HG03095 (cell line): ENCODE measurements at regions not wholly inside any gene's neighbourhood (a gene's known extent, or its start where the extent isn't known, plus 50 kb on each side); places are given as distances from the start of the nearest gene placed in this dataset.
A peak's percentile ranks its signal among the peaks of the same experiment; 100 is the strongest.

Experiments
- ATAC-seq: cut with Tn5 transposase; IDR thresholded peaks from one replicate; pipeline ENCODE4 v1.9.1; 2021; ENCODE audit warnings: moderate library complexity; ENCODE audit not compliant: unreplicated experiment

DNA sequence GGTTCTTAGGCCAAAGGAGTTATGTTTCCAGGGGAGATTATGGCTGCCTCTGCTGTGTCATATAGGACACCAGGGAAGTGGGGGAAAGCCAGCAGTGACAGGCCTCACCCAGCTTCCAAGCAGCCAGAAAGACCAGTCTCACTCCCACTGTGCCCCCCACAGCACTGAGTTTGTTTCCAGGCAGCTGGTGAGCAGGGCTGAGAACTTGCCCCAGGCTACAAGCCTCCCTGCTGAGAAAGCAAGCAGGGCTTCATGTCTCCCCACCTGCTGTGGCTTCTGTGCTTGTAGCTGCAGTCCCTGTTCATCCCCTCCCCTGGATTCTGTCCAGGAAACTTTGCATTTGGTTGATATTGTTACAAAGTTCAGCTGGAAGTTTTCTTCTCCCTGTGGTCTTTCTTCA lies 376.3 kb downstream of the PDCD6IP start:
- no peak for ATAC-seq

DNA sequence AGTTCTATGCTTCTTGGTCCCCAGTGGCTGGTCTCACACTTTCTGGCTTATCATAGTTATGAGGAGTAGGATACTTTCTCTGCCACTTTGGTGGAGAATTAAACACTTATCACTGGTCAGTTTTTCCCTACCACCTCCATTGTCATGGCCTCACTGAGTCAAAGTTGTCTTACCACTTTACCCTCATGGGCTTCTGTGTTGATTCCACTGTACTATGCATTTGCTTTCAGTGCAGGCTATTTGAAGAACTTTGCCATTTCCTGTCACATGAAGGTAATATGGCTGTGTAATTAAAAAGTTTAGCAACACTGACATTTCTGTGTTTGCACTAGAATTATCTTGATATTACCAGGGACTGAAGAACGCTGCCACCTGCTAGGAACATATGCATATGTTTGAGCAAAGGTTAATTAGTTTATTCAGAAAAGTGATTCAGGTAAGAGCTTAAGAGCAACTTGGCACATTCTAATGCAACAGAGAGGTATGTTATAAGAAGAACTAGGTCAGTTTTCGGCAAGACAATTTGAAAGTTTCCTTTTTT lies 377.3 kb downstream of the PDCD6IP start:
- ATAC-seq = no peak

DNA sequence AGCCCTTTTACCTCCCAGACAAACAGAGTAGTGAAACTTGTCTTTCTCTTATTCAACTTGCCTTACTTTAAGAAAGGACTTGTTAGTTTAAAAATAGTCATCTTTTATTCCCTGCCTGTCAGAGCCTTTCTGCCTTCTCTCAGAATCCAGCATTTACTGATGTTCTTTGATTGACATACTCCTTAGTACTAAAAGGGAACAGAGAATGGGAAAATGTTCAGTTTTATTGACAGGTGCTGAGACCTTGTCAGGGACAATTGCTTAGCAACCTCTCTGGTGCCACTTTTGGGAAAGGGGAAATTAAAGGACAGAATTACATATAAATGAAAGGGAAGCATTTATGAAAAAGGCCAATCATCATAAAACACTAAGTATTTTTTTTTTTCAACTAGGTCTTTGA lies 378.3 kb downstream of the PDCD6IP start:
- ATAC-seq = no peak

DNA sequence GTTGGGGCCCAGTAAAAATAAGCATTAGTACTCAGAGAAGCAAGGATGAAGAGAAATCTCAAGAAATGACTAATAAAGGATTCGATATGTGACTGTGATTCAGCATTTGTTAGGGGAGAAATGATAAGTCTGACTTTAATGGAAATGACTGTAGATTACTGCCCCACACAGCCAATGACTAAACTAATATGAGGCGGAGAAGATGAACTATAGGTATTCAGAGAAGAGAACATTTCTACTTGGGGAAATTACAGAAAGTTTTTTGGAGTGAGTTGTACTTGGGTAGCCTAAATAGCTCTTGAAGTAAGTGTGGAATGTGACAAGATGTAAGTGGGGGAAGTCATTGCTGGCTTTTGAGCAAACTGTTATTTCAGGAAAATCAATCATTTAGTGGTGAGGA lies 380.0 kb downstream of the PDCD6IP start:
- ATAC-seq = no peak

DNA sequence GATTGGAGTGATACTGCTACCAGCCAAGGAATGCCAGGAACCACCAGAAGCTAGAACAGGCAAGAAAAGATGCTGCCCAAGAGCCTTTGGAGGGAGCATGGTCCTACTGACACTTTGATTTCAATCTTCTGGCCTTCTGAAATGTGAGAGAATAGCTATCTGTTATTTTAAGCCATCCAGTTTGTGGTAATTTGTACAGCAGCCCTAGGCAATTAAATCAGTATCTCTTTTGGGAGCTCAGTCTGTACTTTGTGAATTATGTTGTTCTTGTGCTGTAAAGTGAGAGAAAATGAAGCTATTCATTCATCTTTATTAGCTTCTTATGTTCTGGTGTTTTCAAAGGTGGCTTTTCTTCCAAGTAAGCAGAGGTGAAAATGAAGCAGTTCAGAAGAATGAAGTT lies 381.3 kb downstream of the PDCD6IP start:
- ATAC-seq = no peak

DNA sequence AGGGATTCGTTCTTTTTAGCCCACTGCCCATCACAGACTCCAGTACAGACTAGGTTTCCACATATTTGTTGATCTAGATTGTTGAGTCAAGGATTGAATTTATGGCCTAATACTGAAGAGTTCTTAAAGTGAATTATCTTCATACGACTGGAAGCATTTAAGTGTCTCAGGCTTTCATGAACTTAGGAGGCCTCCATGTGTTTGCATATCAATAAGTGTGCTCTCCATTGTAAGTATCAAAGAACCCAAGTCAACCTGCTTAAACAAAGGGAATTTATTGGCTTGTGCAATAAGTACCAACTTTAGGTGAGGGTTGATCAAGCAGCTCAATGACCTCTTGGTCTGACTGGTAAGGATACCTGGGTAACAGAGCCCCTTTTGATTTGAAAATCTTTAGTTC lies 382.1 kb downstream of the PDCD6IP start:
- ATAC-seq = no peak

DNA sequence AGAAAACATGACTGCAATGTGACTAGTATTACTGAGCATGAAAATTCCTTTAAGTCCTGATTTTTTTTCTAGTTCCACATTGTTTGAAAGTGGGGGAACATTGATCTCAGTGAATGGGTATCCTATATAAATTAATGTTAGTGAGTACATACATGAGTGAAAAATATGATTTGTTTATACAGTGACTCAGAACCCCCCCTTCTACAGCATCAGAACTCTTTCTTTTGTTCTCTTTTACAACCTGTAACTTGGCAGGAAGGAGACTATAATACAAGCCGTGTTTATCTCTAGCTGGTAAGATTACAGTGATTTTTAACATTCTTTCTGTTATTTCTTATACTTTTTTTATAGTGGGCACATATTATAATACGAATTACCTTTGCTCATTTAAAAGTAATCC lies 384.7 kb downstream of the PDCD6IP start:
- no peak for ATAC-seq

DNA sequence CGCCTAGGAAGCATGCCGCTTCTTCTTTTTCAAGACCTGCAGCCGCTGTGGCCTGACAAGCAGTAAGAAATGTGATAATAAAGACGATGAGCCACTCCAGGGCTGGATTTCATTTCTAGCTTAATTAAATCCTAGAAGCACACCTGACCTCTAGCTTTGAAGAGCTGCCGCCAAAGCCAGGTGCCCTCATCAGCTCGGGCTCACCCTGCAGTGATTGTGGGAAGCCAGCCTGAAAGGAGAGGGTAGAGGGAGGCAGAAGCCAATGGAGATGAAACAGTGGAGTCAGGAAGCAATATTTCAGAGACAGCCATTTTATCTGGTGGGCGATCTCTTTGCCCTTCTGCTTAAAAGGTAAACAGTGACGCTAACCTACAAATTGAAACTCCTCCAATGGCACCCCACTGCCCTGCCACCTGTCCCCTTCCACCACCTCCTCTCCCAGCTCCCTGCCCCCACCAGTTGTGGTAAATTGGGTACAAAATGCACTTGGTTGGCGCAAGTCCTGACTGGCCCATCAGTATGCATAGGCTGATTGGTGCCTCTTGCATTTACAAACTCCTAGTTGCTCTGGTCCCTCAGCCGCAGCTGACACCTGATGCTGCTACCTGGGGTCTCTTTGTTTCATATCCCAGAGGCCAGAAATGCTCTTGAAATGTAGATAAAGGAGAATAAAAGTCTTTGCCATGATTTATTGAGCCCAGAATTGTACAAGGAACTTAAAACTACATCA lies 385.3 kb downstream of the PDCD6IP start:
- no peak for ATAC-seq

DNA sequence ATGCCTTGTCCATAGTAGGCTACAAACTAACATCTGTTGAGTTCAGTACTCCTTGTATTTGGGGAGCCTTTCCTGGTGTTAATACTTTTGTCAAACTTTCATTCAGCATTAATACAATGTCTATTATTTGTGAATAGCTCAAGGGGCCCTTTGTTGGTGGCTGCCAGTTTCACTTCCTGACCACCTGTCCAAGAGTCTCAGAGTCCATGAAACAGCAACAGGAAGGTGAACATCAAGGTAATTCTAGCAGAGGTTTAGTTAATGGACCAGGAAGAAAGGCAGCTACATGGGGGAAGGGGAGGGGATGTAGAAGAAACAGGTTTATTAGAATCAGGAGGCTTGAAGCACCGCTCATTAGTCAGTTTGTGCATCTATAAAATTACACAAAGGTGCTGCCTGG lies 386.9 kb downstream of the PDCD6IP start:
- no peak for ATAC-seq

DNA sequence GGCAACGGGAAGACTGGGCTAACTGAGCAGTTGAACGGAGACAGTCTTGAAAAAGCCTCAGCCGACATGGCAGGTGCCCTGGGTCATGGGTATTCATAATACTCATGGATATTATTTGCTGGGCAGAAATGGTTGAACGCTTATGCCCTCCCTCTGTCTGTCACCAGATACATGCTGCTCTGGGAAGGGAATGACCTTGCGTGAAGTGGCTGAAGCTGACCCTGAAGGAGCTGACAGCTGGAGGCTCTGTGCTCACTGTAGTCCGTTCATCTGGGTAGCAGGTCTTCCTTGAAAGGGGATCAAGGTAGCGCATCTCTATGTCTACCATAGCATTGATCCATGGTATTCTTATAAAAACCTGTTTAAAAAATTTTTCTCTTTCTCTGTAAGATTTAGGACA lies 390.7 kb downstream of the PDCD6IP start:
- no peak for ATAC-seq

DNA sequence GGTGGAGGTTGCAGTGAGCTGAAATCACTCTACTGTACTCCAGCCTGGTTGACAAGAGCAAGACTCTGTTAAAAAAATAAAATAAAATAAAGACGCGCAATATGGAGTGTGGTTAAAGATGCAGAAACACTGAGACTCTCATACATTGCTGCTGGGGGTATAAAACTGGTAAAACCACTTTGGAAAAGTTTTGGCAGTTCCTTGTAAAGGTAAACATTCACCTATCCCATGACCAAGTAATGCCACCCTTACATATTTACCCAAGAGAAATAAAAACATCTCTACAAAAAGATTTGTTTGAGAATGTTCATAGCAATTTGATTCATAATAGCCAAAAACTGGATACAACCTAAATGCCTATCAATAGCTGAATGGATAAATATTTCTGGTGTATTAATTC lies 398.5 kb downstream of the PDCD6IP start:
- ATAC-seq = no peak

DNA sequence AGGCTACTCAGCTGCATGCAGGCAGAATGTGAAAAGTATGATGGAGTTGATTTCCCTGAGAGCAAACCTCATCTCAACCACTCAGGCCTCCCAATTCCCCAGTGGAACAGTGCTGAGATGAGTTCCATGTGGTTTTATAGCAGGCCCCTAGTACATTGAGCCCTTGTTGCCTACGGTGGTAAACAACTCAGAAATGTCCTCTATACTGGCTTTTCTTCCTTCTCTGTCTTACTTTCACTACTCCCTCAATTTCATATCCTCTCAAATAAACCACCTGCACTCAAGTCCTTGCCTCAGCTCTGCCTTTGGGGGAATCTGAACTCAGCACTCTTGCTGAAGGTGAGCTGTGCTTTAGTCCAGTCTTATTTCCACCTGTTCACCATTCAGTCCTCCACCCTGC lies 399.9 kb downstream of the PDCD6IP start:
- no peak for ATAC-seq

DNA sequence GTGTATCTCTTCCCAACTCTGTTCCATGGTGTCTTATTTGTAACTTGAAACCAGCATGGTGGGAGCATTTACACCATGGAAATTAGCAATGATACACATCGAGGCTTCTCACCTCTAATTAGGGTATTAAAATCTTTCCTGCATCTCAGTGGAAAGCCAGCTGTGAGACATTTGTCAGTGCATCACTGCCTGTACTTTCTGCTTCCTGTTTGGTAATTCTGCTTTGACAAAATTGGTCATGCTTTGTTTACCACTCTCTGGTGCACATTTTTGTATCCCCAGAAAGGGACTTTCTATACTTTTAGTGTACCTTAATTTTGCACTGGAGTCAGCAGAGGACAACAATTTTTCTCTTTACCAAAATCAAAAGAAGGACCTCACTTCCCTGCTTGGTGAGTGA lies 402.1 kb downstream of the PDCD6IP start:
- peak; percentile 89 for ATAC-seq

DNA sequence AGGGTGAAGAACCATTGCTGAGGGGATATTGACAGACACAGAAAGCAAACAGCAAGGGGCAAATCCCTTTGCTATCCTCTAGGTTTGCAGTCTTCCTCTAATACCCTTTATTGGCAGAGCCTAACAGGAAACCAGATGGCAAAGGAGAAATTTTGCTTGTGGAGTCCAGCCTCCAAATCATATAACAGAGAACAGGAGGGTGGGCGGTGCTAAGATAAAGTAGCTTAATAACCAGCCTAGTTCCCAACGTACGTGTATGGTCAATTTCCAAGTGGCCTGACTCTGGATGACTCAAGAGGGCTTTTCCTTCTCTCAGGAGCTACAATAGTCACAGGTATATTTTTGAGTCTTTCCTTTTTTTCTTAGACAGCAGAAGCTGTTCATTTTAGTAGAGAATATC lies 404.5 kb downstream of the PDCD6IP start:
- ATAC-seq = no peak

DNA sequence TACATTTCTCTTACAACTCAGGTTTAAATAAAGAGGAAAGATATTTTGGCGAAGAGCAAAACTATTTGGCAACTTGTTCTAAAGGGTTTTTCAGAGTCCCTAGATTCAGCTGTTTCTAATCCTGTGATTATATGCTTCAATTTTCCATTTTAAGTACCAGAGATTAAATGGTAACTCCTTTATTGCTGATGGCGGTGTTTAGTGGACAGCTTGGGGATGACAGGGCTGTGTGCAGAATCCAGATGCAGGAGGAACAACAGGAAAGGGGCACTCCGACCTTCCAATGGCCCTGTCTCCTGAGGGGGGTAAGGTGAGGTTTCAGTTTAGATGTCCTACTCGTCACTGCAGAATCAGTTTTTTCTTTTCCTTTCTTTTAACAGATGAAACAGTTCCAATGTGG lies 405.0 kb downstream of the PDCD6IP start:
- ATAC-seq = no peak

DNA sequence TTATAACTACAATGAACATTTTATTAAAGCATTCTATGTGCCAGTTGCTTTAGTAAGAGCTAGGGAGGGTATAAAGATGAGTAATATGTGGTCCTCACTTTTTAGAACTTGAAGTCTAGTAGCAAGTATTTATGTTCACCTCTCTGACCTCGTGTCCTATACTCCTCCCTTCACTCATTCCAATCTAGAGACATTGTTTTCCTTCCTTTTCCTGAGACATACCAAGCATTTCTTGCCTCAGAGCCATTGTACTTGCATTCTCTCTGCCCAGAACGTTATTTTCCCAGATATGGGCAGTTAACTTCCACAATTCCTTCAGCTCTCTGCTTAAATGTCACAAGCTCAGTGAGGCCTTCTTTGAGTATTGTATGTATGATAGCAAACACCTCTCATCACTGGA lies 408.6 kb downstream of the PDCD6IP start:
- no peak for ATAC-seq

DNA sequence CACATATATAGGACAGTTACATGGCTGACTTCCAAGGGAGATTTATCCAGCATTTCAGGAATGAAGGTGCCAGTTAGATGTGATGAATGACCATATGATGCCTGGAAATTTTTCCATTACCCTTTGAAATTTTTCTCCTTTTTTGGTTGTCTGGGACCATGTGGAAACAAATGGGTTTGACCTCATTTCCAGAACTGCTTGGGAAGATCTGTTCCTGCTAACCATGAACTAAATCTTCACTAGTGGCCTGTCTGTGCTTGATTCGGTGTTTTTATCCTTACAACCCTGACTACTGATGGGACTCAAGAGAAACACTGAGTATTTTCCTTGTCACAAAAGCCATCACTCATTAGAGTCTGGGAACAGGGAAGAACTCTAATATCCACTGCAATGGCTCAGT lies 409.4 kb downstream of the PDCD6IP start:
- ATAC-seq = no peak

DNA sequence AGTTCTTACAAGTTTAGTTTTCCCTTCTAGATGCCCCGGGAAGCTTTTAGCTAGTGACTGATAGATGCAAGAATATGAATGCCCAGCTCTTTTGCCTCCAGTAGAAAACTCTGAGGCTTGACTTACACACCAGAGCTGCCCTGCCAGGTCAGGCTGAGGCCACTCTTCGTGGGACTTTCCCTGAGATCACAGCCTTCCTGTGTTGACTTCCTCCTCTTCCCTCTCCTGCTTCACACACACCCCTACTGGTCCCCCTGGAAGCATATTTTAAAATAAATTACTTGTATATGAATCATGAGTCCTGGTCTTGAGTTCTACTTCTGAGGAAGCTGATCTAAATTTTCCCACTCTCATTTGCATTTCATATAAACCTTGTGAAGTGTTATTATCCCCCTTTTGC lies 413.7 kb downstream of the PDCD6IP start:
- no peak for ATAC-seq

DNA sequence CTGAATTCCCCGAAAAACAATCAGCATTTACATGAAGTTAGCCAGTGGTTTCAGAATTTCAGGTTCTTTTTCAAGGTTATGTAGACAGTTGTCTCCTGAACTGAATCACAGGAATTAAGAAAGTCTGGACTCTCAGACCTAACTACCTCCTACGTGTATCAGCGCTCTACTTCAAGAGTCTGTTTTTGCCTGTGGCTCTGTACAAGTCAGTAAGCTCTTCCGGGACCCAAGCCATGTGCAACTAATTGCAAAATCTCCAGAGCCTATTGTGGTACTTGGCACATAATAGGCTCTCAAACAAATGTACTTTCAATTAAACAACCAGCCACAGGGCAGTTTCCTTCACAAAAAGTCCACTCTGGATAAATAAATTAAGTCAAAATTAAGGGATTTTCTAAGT lies 414.2 kb downstream of the PDCD6IP start:
- no peak for ATAC-seq

DNA sequence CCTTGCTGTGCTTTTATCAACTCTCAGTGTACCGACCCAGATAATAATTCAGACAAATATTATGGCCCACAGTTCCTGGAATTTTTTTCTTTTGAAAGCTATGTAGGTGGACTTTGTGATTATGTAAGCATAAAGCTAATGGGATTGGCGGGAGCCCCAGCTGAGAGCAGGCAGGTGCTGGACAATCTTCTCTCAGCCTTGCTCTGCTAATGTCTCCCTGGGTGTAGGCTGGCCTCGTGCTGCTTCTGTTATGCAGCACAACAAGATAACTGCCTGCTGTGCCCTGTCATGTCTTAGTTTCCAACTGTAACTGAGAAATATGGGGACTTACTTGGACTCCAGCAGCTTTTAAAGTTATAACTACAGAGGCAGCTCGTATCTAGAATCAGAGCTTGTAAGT lies 415.0 kb downstream of the PDCD6IP start:
- ATAC-seq = no peak

DNA sequence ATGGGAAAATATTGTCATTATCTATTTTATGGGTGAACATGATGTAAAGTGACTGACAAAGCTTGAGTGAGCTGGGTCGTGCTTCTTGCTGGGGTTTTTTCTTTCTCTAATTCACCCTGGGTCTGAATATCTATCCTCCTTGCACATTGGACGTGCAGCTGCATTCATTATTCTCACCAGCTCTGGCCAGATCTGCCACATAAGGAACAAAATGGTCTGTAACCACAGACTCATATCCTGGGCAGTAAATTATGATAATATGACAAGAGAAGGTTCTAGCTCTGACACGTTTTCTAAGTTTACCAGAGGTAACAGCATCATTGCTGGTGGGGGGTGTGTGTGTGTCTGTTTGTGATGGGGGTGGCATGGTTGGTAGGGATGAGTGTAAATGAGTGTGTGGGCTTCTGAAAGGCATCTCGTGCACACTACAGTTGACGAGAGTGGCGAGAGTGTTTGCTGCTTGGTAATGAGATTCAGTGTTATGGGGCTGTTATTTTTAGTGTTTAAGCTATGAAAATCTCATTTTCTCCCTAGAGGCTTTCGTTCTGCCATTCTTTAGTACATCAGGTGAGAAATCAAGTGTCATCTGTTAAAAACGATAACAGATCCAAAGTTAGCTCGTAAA lies 418.4 kb downstream of the PDCD6IP start:
- ATAC-seq = no peak

DNA sequence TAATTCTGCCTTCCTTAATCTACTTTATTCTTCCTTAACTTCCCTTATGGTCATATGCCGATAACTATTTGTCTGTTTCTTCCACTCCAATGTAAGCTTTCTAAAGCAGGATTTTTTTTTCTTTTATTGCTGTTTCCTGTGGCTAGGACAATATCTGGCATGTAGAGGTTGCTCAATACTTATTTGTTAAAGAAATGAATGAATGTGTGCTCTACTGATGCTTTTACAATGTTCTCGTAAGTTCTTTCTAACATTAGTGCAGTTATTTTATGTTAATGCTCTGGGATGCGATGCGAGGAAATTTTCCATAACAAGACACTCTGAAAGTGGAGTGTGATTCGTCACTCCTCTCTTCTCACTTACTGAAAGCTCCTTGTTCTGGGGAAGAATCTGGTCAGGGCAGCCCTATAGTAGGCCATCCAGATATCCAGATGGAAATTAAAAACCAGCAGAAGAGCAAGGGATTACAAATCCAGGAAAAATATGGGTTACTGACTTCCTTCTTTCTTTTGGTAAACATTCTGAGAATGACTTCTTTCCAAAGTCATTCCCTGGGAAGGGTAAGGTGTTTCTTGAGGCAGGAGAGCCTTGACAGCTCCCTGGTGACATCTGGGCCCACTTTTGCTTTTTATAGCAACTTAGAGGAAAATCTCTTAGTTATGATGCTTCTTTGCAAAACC lies 420.4 kb downstream of the PDCD6IP start:
- no peak for ATAC-seq
